IMR-90 (cell line): ENCODE measurements at regions not wholly inside any gene's neighbourhood (a gene's known extent, or its start where the extent isn't known, plus 50 kb on each side); places are given as distances from the start of the nearest gene placed in this dataset.

ENCODE experiments used
- ATAC-seq: fragments of 200-7000 bp; cut with Tn5 transposase; 2 replicates; pipeline ENCODE4 v1.9.1; 2020; ENCODE audit warnings: low read depth, mild to moderate bottlenecking, moderate library complexity
- BruUV-seq: library from RNA; stranded (reverse); fragments of 400-500 nt; replicated peaks from 2 replicates; lab custom pipeline; 2021; lab: Mats Ljungman, UMichigan
- CTCF ChIA-PET: fragments of 300-600 bp; formaldehyde crosslinking; extraction: SDS; loops from one replicate; lab custom pipeline; 2021; ENCODE audit warnings: antibody characterized with exemption; lab: Yijun Ruan, JAX
- POLR2A ChIA-PET: fragments of 300-600 bp; sonication (Branson Sonifier 250); formaldehyde crosslinking; loops from one replicate; lab custom pipeline; 2022; ENCODE audit warnings: antibody characterized with exemption; ENCODE audit not compliant: unreplicated experiment; lab: Charles Lee
- DNase-seq: peaks from one replicate; pipeline ENCODE4 v3.0.0; 2013
- H2AFZ ChIP-seq: replicated peaks from 2 replicates; pipeline ENCODE3; 2013; ENCODE audit warnings: low read length, mild to moderate bottlenecking; ENCODE audit not compliant: poor library complexity
- H2AK5ac ChIP-seq: 2 replicates; pipeline ENCODE4 v1.6.1; 2013; ENCODE audit warnings: low read depth, low read length, inconsistent platforms
- H2AK9ac ChIP-seq: replicated peaks from 2 replicates; pipeline ENCODE3; 2013; ENCODE audit warnings: mild to moderate bottlenecking, low read depth, low read length, moderate library complexity; ENCODE audit not compliant: poor library complexity
- H2BK120ac ChIP-seq: 2 replicates; pipeline ENCODE4 v1.6.1; 2013; ENCODE audit warnings: low read depth, low read length, inconsistent platforms
- H2BK15ac ChIP-seq: 3 replicates; pipeline ENCODE4 v1.6.1; 2013; ENCODE audit warnings: low read depth, low read length, inconsistent platforms
- H2BK20ac ChIP-seq: 2 replicates; pipeline ENCODE4 v1.6.1; 2013; ENCODE audit warnings: low read depth, mild to moderate bottlenecking, inconsistent platforms, low read length, moderate library complexity
- H2BK5ac ChIP-seq: 2 replicates; pipeline ENCODE4 v1.6.1; 2013; ENCODE audit warnings: mild to moderate bottlenecking, low read depth, low read length, inconsistent platforms; ENCODE audit not compliant: poor library complexity, severe bottlenecking
- H3K14ac ChIP-seq: replicated peaks from 2 replicates; pipeline ENCODE4 v1.6.1; 2013; ENCODE audit warnings: low read depth, low read length, inconsistent platforms
- H3K18ac ChIP-seq: 2 replicates; pipeline ENCODE4 v1.6.1; 2013; ENCODE audit warnings: low read depth, low read length, control low read depth
- H3K23ac ChIP-seq: 2 replicates; pipeline ENCODE4 v1.6.1; 2013; ENCODE audit warnings: low read depth, low read length, inconsistent platforms
- H3K27ac ChIP-seq: 2 replicates; pipeline ENCODE4 v1.5.1; 2013; ENCODE audit warnings: mild to moderate bottlenecking, control low read depth, low read length; ENCODE audit not compliant: insufficient read depth
- H3K27me3 ChIP-seq: 2 replicates; pipeline ENCODE4 v1.6.1; 2013; ENCODE audit warnings: low read length; ENCODE audit not compliant: control insufficient read depth, insufficient read depth
- H3K36me3 ChIP-seq: 2 replicates; pipeline ENCODE4 v1.6.1; 2013; ENCODE audit warnings: low read length, mixed read lengths; ENCODE audit not compliant: control insufficient read depth, insufficient read depth
- H3K4ac ChIP-seq: 2 replicates; pipeline ENCODE4 v1.6.1; 2013; ENCODE audit warnings: low read depth, low read length, inconsistent platforms
- H3K4me1 ChIP-seq: 2 replicates; pipeline ENCODE4 v1.6.1; 2013; ENCODE audit warnings: low read length, mixed read lengths; ENCODE audit not compliant: control insufficient read depth, insufficient read depth
- H3K4me2 ChIP-seq: 2 replicates; pipeline ENCODE4 v1.6.1; 2013; ENCODE audit warnings: low read depth, mild to moderate bottlenecking, control low read depth, low read length, moderate library complexity
- H3K4me3 ChIP-seq: 2 replicates; pipeline ENCODE4 v1.5.1; 2013; ENCODE audit warnings: low read depth, mild to moderate bottlenecking, control low read depth, low read length, moderate library complexity; ENCODE audit not compliant: insufficient read depth
- H3K56ac ChIP-seq: 2 replicates; pipeline ENCODE4 v1.6.1; 2013; ENCODE audit warnings: low read length, inconsistent platforms; ENCODE audit not compliant: insufficient read depth; ENCODE audit errors: extremely low read depth
- H3K79me1 ChIP-seq, 2 experiments: 2 replicates each; pipeline ENCODE4 v1.6.1; 2013; ENCODE audit warnings: low read length in 2 of 2, inconsistent platforms in 1 of 2, low read depth in 1 of 2
- H3K9ac ChIP-seq: 2 replicates; pipeline ENCODE4 v1.6.1; 2013; ENCODE audit warnings: low read depth, low read length, control low read depth
- H3K9me1 ChIP-seq: 2 replicates; pipeline ENCODE4 v1.6.1; 2013; ENCODE audit warnings: low read length, inconsistent platforms; ENCODE audit not compliant: insufficient read depth
- H3K9me3 ChIP-seq: 2 replicates; pipeline ENCODE4 v1.6.1; 2013; ENCODE audit warnings: low read length; ENCODE audit not compliant: control insufficient read depth, insufficient read depth
- H4K20me1 ChIP-seq: 2 replicates; pipeline ENCODE4 v1.6.1; 2013; ENCODE audit warnings: low read length, inconsistent platforms; ENCODE audit not compliant: insufficient read depth
- H4K5ac ChIP-seq: 2 replicates; pipeline ENCODE4 v1.6.1; 2013; ENCODE audit warnings: mild to moderate bottlenecking, low read depth, low read length, control low read depth
- H4K8ac ChIP-seq, 2 experiments: 2 replicates each; pipeline ENCODE4 v1.6.1; 2013; ENCODE audit warnings: low read depth in 2 of 2, low read length in 2 of 2, control low read depth in 1 of 2, inconsistent platforms in 1 of 2
- H4K91ac ChIP-seq: 2 replicates; pipeline ENCODE4 v1.6.1; 2013; ENCODE audit warnings: low read depth, low read length, inconsistent platforms; ENCODE audit not compliant: insufficient read depth
- BHLHE40 ChIP-seq: fragments of 150-350 bp; IDR thresholded peaks from 2 replicates; pipeline ENCODE4 v1.6.1; 2016; ENCODE audit warnings: mild to moderate bottlenecking, low read depth, low read length
- CEBPB ChIP-seq: IDR thresholded peaks from 2 replicates; pipeline ENCODE4 v1.6.1; 2012; ENCODE audit warnings: low read depth, low read length, improper control_type of control experiment
- CHD1 ChIP-seq: IDR thresholded peaks from 2 replicates; pipeline ENCODE4 v1.6.1; 2012; ENCODE audit warnings: low read depth, low read length, improper control_type of control experiment
- FOS ChIP-seq: fragments of 150-350 bp; IDR thresholded peaks from 2 replicates; pipeline ENCODE4 v1.6.1; 2016; ENCODE audit warnings: low read depth, low read length
- MAFK ChIP-seq: IDR thresholded peaks from 2 replicates; pipeline ENCODE4 v1.6.1; 2012; ENCODE audit warnings: low read depth, low read length, improper control_type of control experiment
- MAZ ChIP-seq: IDR thresholded peaks from 2 replicates; pipeline ENCODE4 v1.6.1; 2012; ENCODE audit warnings: low read depth, mild to moderate bottlenecking, low read length, improper control_type of control experiment, moderate library complexity, borderline replicate concordance
- MXI1 ChIP-seq: IDR thresholded peaks from 2 replicates; pipeline ENCODE4 v1.6.1; 2012; ENCODE audit warnings: low read depth, mild to moderate bottlenecking, low read length, moderate library complexity, borderline replicate concordance
- NFE2L2 ChIP-seq: fragments of 150-350 bp; IDR thresholded peaks from 2 replicates; pipeline ENCODE4 v1.6.1; 2016; ENCODE audit warnings: low read depth, mild to moderate bottlenecking, low read length
- POLR2A ChIP-seq: IDR thresholded peaks from 2 replicates; pipeline ENCODE4 v1.6.1; 2012; ENCODE audit warnings: mild to moderate bottlenecking, low read depth, low read length
- RAD21 ChIP-seq: IDR thresholded peaks from 2 replicates; pipeline ENCODE4 v1.6.1; 2012; ENCODE audit warnings: low read length, improper control_type of control experiment
- RCOR1 ChIP-seq: IDR thresholded peaks from 2 replicates; pipeline ENCODE4 v1.6.1; 2012; ENCODE audit warnings: mild to moderate bottlenecking, low read length, improper control_type of control experiment; ENCODE audit not compliant: insufficient replicate concordance
- RFX5 ChIP-seq: IDR thresholded peaks from 2 replicates; pipeline ENCODE4 v1.8.0; 2012; ENCODE audit warnings: low read depth, mild to moderate bottlenecking, low read length, moderate library complexity
- SMC3 ChIP-seq: fragments of 150-350 bp; IDR thresholded peaks from 2 replicates; pipeline ENCODE4 v1.6.1; 2016; ENCODE audit warnings: low read depth, mild to moderate bottlenecking, antibody characterized with exemption, low read length, moderate library complexity
- WGBS, 2 experiments: methylation state at CpG; one replicate each; pipeline versions ENCODE4 v1.1.5 to v1.1.7; 2013; ENCODE audit warnings: missing lambda C conversion rate in 2 of 2; ENCODE audit not compliant: insufficient read length in 1 of 2; ENCODE audit errors: extremely low coverage in 2 of 2; 5-methylcytosine and 5-hydroxymethylcytosine counted together
- dilution Hi-C: fragments of 300-500 bp; cut with HindIII; formaldehyde crosslinking; loops from one replicate; pipeline ENCODE4 v1.14.3; 2018; ENCODE audit warnings: low sequenced_read_pairs; ENCODE audit not compliant: unreplicated experiment
- in situ Hi-C: fragments of 300-500 bp; cut with MboI; formaldehyde crosslinking; loops from 3 replicates; pipeline ENCODE4 v1.14.3; 2019; ENCODE audit warnings: low sequenced_read_pairs, inconsistent platforms, mixed read lengths
- intact Hi-C: fragments of 100-400 bp; cut with micrococcal nuclease; formaldehyde crosslinking; loops from 2 replicates; pipeline ENCODE4 v1.10.0; 2022
- TF ChIP-seq, protein P1 (sequence below): fragments of 150-350 bp; IDR thresholded peaks from 2 replicates; pipeline ENCODE4 v1.6.1; 2016; ENCODE audit warnings: low read depth, mild to moderate bottlenecking, low read length, moderate library complexity, borderline replicate concordance
- TF ChIP-seq, protein P2 (sequence below): conservative IDR thresholded peaks from 2 replicates; pipeline ENCODE4 v1.5.1; 2012; ENCODE audit warnings: mild to moderate bottlenecking, low read depth, low read length, improper control_type of control experiment
- TF ChIP-seq, protein P3 (sequence below): fragments of 150-350 bp; IDR thresholded peaks from 2 replicates; pipeline ENCODE4 v1.6.1; 2017; ENCODE audit warnings: mild to moderate bottlenecking, antibody characterized with exemption, low read length, low read depth

DNA sequence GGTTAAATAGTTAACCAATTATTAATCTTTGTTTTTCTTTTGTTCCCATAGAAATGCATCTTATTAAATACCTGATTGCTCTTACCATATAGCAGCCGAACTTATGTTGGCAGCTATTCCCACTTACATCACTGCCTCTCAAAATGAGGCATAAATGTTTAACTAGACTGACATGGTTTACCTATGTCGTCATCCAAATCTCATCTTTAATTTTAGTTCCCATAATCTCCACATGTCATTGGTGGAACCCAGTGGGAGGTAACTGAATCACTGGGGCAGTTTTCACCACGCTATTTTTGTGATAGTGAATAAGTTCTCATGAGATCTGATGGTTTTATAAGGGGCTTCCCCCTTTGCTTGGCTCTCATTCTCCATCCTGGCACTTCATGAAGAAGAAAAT, 499.2 kb upstream of the ATP2B1 start:
- Histone ChIP-seq H3K4ac (no peak overlapping the region), H3K23ac (no peak overlapping the region), H4K91ac (no peak overlapping the region), H2AFZ (no peak overlapping the region), H2BK5ac (no peak overlapping the region), H2AK5ac (no peak overlapping the region), H2BK20ac (no peak overlapping the region), H3K9ac (no peak overlapping the region), H3K4me3 (no peak overlapping the region), H3K4me1 (no peaks in the 10 kb centered on the region), H3K14ac (no peak overlapping the region), H3K56ac (no peak overlapping the region), H3K36me3 (no peaks in the 10 kb centered on the region), H2BK120ac (no peak overlapping the region), H4K8ac (no peak overlapping the region), H3K9me1 (no peaks in the 10 kb centered on the region), H3K4me2 (no peak overlapping the region), H3K9me3 (0 out of 2 replicates have a peak, but pooled peaks cover 2% of the 10 kb centered on the region), H4K5ac (no peak overlapping the region), H3K27me3 (no peaks in the 10 kb centered on the region), H3K18ac (no peak overlapping the region), H3K79me1 (no peaks in the 10 kb centered on the region), H2BK15ac (no peak overlapping the region), H4K20me1 (no peaks in the 10 kb centered on the region), H2AK9ac (no peak overlapping the region), H3K27ac (no peak overlapping the region)
- ATAC-seq (no peak), DNase-seq (no peak)
- ChIA-PET CTCF (no interaction called here), POLR2A (no interaction called here)
- dilution Hi-C loops, result no loop called here
- in situ Hi-C loops, result no loop called here
- no CpG with 5 or more reads among the region's 3 CpGs for WGBS, 2 experiments
- TF ChIP-seq RCOR1 (no peak), CHD1 (no peak), RAD21 (no peak), SMC3 (no peak), MAZ (no peak), MXI1 (no peak), BHLHE40 (no peak), MAFK (no peak), RFX5 (no peak), FOS (no peak), CEBPB (no peak), POLR2A (no peak), NFE2L2 (no peak)
- TF ChIP-seq, protein P1, sequence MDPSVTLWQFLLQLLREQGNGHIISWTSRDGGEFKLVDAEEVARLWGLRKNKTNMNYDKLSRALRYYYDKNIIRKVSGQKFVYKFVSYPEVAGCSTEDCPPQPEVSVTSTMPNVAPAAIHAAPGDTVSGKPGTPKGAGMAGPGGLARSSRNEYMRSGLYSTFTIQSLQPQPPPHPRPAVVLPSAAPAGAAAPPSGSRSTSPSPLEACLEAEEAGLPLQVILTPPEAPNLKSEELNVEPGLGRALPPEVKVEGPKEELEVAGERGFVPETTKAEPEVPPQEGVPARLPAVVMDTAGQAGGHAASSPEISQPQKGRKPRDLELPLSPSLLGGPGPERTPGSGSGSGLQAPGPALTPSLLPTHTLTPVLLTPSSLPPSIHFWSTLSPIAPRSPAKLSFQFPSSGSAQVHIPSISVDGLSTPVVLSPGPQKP, result no peak
- TF ChIP-seq, protein P2, sequence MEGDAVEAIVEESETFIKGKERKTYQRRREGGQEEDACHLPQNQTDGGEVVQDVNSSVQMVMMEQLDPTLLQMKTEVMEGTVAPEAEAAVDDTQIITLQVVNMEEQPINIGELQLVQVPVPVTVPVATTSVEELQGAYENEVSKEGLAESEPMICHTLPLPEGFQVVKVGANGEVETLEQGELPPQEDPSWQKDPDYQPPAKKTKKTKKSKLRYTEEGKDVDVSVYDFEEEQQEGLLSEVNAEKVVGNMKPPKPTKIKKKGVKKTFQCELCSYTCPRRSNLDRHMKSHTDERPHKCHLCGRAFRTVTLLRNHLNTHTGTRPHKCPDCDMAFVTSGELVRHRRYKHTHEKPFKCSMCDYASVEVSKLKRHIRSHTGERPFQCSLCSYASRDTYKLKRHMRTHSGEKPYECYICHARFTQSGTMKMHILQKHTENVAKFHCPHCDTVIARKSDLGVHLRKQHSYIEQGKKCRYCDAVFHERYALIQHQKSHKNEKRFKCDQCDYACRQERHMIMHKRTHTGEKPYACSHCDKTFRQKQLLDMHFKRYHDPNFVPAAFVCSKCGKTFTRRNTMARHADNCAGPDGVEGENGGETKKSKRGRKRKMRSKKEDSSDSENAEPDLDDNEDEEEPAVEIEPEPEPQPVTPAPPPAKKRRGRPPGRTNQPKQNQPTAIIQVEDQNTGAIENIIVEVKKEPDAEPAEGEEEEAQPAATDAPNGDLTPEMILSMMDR, result no peak
- TF ChIP-seq, protein P3, sequence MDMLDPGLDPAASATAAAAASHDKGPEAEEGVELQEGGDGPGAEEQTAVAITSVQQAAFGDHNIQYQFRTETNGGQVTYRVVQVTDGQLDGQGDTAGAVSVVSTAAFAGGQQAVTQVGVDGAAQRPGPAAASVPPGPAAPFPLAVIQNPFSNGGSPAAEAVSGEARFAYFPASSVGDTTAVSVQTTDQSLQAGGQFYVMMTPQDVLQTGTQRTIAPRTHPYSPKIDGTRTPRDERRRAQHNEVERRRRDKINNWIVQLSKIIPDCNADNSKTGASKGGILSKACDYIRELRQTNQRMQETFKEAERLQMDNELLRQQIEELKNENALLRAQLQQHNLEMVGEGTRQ, result no peak
- intact Hi-C loops, result no loop called here
- no TSS peak for BruUV-seq
